Large intestine (tissue), 3 donors: ENCODE measurements at regions not wholly inside any gene's neighbourhood (a gene's known extent, or its start where the extent isn't known, plus 50 kb on each side); places are given as distances from the start of the nearest gene placed in this dataset.
"Not testable (repeated sequence)": the region's sequence is repeated elsewhere in the genome, so short reads cannot be mapped to it uniquely, and the experiment has no call there.

Source experiments
- DNase-seq, 2 donors: peaks; one replicate each; pipeline versions ENCODE4 v3.0.0 to v3.0.0-alpha.2; 2013
- H3K27ac ChIP-seq: one replicate; pipeline ENCODE4 v1.5.1; 2013; ENCODE audit warnings: low read length
- H3K27me3 ChIP-seq: 2 replicates; pipeline ENCODE4 v1.6.1; 2013; ENCODE audit warnings: low read length; ENCODE audit not compliant: control insufficient read depth, insufficient read depth
- H3K36me3 ChIP-seq: 2 replicates; pipeline ENCODE4 v1.6.1; 2013; ENCODE audit warnings: low read length; ENCODE audit not compliant: control insufficient read depth, insufficient read depth
- H3K4me1 ChIP-seq: one replicate; pipeline ENCODE4 v1.6.1; 2013; ENCODE audit warnings: low read length; ENCODE audit not compliant: control insufficient read depth, insufficient read depth
- H3K4me3 ChIP-seq: one replicate; pipeline ENCODE4 v1.5.1; 2013; ENCODE audit warnings: low read length
- H3K9me3 ChIP-seq: one replicate; pipeline ENCODE4 v1.6.1; 2013; ENCODE audit warnings: mild to moderate bottlenecking, low read depth, low read length, moderate library complexity; ENCODE audit not compliant: control insufficient read depth
- WGBS: methylation state at CpG from one replicate; pipeline ENCODE4 v1.1.5; 2013; ENCODE audit warnings: low lambda C conversion rate; ENCODE audit not compliant: insufficient coverage; 5-methylcytosine and 5-hydroxymethylcytosine counted together

DNA sequence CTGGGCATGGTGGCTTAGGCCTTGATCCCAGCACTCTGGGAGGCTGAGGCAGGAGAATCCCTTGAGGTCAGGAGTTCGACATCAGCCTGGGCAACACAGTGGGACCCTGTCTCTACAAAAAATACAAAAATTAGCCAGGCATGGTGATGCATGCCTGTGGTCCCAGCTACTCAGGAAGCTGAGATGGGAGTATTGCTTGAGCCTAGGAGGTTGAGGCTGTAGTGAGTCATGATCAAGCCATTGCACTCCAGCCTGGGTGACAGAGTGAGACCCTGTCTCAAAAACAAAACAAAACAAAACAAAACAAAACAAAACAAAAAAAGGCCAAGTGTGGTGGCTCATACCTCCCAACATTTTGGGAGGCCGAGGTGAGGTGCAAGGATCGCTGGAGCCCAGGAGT is 111.8 kb upstream of the XPO1 start:
- not testable (repeated sequence) for H3K27ac ChIP-seq, H3K4me3 ChIP-seq, H3K27me3 ChIP-seq, H3K4me1 ChIP-seq, H3K9me3 ChIP-seq, DNase-seq, H3K36me3 ChIP-seq
- WGBS = no CpG with 5 or more reads among the region's 3 CpGs

GRCh38 chr2:61649021-61649420 is 110.9 kb upstream of the XPO1 start:
- no peak overlapping the region for H3K27ac ChIP-seq
- H3K36me3 ChIP-seq = no peaks in the 10 kb centered on the region
- H3K4me1 ChIP-seq = no peaks in the 10 kb centered on the region
- no peak overlapping the region for H3K4me3 ChIP-seq
- DNase-seq = no peak
- H3K27me3 ChIP-seq = no peaks in the 10 kb centered on the region
- peaks cover 6% of the 10 kb centered on the region for H3K9me3 ChIP-seq
- WGBS = 100% methylated on average over 1 of the region's 2 CpGs

DNA sequence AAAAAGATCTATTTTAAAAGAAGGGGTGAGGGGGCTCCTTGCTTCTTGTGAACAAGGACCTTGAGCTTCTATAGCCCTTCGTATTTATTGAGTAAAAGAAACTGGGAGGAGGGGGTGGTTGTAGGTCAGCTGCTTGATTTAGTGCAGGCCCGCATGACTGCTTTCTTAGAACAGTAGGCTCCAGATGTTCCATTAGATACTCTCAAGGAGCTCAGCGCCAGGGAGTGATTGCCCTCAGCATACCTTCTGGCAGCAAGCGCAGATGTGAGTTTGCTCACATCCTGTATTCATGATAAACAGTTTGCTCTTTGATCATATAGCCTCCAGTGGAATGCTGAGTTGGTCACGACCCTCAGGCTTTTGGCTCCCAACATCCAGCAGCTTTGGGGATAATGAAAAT is 108.9 kb upstream of the XPO1 start:
- Histone ChIP-seq H3K27ac (no peak overlapping the region), H3K9me3 (peaks cover 6% of the 10 kb centered on the region), H3K4me1 (no peaks in the 10 kb centered on the region), H3K27me3 (no peaks in the 10 kb centered on the region), H3K36me3 (no peaks in the 10 kb centered on the region), H3K4me3 (no peak overlapping the region)
- DNase-seq = no peak
- WGBS = 71% methylated on average over 1 of the region's 5 CpGs

- no peaks in the 10 kb centered on the region for H3K4me1 ChIP-seq
- peaks cover 6% of the 10 kb centered on the region for H3K9me3 ChIP-seq
- no peak overlapping the region for H3K27ac ChIP-seq
- H3K4me3 ChIP-seq = no peak overlapping the region
- no peaks in the 10 kb centered on the region for H3K27me3 ChIP-seq
- H3K36me3 ChIP-seq = no peaks in the 10 kb centered on the region
- 60% methylated on average over 1 of the region's 1 CpG for WGBS
- DNase-seq = no peak
These were observed 107.8 kb upstream of the XPO1 start for GRCh38 chr2:61645911-61646310.

DNA sequence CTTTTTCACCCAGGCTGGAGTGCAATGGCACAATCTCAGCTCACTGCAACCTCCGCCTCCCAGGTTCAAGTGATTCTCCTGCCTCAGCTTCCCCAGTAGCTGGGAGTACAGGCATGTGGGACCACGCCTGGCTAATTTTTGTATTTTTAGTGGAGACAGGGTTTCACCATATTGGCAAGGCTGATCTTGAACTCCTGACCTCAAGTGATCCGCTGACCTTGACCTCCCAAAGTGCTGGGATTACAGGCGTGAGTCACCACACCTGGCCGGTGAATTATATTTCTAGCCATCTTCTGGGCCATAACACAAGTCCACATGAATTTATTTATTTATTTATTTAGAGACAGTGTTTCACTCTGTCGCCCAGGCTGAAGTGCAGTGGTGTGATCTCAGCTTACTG is 105.0 kb upstream of the XPO1 start:
- not testable (repeated sequence) for H3K4me1 ChIP-seq, H3K27ac ChIP-seq, DNase-seq, H3K4me3 ChIP-seq, H3K36me3 ChIP-seq, H3K27me3 ChIP-seq, H3K9me3 ChIP-seq
- WGBS = no CpG with 5 or more reads among the region's 6 CpGs

DNA sequence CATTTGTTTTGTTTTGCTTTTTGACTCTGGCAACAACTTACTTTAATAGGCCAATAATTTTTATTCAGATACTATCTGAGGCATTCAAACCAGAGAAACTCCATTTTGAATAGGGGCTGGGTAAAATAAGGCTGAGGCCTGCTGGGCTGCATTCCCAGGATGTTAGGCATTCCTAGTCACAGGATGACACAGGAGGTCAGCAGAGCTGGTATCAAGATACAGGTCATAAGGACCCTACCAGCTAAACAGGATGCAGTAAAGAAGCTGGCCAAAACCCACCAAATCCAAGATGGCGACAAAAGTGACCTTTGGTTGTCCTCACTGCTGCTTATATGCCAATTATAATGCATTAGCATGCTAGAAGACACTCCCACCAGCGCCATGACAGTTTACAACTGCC is 102.2 kb upstream of the XPO1 start:
- no peaks in the 10 kb centered on the region for H3K36me3 ChIP-seq
- WGBS = no CpG with 5 or more reads among the region's 2 CpGs
- H3K27me3 ChIP-seq = no peaks in the 10 kb centered on the region
- no peaks in the 10 kb centered on the region for H3K4me1 ChIP-seq
- no peak for DNase-seq
- H3K27ac ChIP-seq = no peak overlapping the region
- no peak overlapping the region for H3K4me3 ChIP-seq
- no peaks in the 10 kb centered on the region for H3K9me3 ChIP-seq

DNA sequence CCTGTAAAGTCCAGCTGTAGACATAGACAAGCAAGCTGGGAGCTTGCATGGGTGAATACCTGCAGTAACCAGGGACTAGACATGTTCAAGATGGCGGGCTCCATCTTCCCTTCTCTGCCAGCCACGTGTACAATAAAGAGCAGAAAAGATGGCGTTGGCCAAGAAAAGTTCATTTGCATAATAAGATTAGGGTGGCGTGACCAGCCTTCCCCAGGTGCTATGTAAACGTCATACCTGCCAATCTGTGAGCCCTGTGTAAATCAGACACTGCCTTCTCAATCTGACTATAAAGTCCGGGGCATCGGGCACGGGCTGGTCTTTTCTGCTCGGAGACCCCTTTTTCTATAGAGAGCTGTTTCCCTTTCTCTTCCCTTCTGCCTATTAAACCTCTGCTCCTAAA is 101.6 kb upstream of the XPO1 start:
- Histone ChIP-seq H3K4me3 (no peak overlapping the region), H3K9me3 (no peaks in the 10 kb centered on the region), H3K4me1 (no peaks in the 10 kb centered on the region), H3K27me3 (no peaks in the 10 kb centered on the region), H3K27ac (no peak overlapping the region), H3K36me3 (no peaks in the 10 kb centered on the region)
- WGBS = 80% methylated on average over 1 of the region's 9 CpGs
- no peak for DNase-seq

DNA sequence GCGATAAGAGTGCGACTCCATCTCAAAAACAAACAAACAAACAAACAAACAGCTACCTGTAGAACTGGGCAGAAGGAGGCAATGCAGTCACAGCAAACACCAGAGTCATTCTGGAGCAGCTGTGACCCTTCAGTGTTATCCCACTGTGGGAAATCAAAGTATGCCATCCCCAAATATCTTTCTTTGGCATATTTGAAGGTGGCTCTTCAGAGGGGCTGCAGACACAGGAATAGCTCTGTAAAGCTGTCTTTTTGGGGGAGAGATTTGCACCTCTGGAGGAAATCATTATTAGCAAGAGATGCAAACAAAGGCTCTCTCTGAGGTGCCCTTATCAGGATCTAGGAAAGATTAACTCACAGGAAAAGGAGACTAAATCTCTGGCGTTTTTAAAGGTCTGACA is 98.5 kb upstream of the XPO1 start:
- no peak for DNase-seq
- Histone ChIP-seq H3K36me3 (no peaks in the 10 kb centered on the region), H3K27me3 (no peaks in the 10 kb centered on the region), H3K27ac (no peak overlapping the region), H3K4me3 (no peak overlapping the region), H3K4me1 (no peaks in the 10 kb centered on the region), H3K9me3 (no peaks in the 10 kb centered on the region)
- no CpG with 5 or more reads among the region's 3 CpGs for WGBS

- H3K4me3 ChIP-seq = no peak overlapping the region
- H3K9me3 ChIP-seq = no peaks in the 10 kb centered on the region
- H3K27me3 ChIP-seq = no peaks in the 10 kb centered on the region
- DNase-seq = no peak
- 100% methylated on average over 1 of the region's 5 CpGs for WGBS
- no peak overlapping the region for H3K27ac ChIP-seq
- no peaks in the 10 kb centered on the region for H3K4me1 ChIP-seq
- H3K36me3 ChIP-seq = no peaks in the 10 kb centered on the region
These were observed 96.4 kb upstream of the XPO1 start for GRCh38 chr2:61634512-61634911.

DNA sequence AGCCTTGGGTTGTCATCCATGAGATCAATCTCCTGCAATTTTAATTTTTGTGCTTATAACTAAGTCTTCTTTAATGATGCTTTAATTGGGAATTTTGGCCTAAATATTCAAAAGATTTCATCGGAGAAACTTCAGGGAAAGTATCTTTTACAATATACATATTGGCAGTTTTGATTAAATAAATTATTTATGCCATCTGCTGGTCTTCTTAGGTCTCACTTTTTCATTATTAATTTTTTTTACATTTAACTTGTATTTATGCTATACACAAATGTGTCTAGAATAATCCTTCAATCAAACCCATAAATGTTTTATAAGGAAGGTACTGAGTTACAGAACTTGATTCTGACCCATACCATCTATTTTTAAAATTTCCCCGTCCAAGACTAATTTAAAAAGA is 95.1 kb upstream of the XPO1 start:
- no peak for DNase-seq
- Histone ChIP-seq H3K4me1 (no peaks in the 10 kb centered on the region), H3K27ac (no peak overlapping the region), H3K4me3 (no peak overlapping the region), H3K36me3 (no peaks in the 10 kb centered on the region), H3K27me3 (no peaks in the 10 kb centered on the region), H3K9me3 (no peaks in the 10 kb centered on the region)
- WGBS = 86% methylated on average over 1 of the region's 2 CpGs

GRCh38 chr2:61632276-61633169 is 94.4 kb upstream of the XPO1 start:
- 88% methylated on average over 3 of the region's 17 CpGs for WGBS
- Histone ChIP-seq H3K4me3 (no peak overlapping the region), H3K36me3 (no peaks in the 10 kb centered on the region), H3K4me1 (no peaks in the 10 kb centered on the region), H3K9me3 (no peaks in the 10 kb centered on the region), H3K27me3 (no peaks in the 10 kb centered on the region), H3K27ac (no peak overlapping the region)
- no peak for DNase-seq
